ENCODE measurements at regions not wholly inside any gene's neighbourhood (a gene's known extent, or its start where the extent isn't known, plus 50 kb on each side); places are given as distances from the start of the nearest gene placed in this dataset.
A peak's percentile ranks its signal among the peaks of the same experiment; 100 is the strongest.

DNA sequence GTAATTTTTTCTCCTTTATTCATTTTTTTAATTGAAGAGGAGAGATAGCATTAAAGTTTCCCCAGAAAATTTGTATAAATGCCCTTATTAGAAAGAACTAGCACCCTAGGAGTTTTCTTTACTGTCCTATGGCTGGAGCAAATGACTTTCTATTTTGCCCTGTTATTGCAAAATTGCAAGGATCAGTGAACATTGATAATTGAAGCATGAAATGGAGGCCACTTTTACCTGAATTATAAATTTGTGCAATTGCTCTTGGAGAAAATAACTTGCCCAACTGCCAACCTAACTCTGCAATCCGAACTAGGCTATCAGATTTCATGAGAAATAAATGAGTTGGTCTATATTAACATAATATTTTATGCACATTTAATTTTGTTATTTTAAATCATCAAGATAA lies 111.9 kb downstream of the MTRR start (continued):
- TF ChIP-seq, protein P1, sequence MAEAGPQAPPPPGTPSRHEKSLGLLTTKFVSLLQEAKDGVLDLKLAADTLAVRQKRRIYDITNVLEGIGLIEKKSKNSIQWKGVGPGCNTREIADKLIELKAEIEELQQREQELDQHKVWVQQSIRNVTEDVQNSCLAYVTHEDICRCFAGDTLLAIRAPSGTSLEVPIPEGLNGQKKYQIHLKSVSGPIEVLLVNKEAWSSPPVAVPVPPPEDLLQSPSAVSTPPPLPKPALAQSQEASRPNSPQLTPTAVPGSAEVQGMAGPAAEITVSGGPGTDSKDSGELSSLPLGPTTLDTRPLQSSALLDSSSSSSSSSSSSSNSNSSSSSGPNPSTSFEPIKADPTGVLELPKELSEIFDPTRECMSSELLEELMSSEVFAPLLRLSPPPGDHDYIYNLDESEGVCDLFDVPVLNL (CRISPR knock-in tag; IDR thresholded peaks at IDR 0.05; ENCODE audit: borderline replicate concordance, low read depth), result no peak
- no peak for TF ChIP-seq RELA (CRISPR knock-in tag; IDR thresholded peaks at IDR 0.05; ENCODE audit: borderline replicate concordance)

DNA sequence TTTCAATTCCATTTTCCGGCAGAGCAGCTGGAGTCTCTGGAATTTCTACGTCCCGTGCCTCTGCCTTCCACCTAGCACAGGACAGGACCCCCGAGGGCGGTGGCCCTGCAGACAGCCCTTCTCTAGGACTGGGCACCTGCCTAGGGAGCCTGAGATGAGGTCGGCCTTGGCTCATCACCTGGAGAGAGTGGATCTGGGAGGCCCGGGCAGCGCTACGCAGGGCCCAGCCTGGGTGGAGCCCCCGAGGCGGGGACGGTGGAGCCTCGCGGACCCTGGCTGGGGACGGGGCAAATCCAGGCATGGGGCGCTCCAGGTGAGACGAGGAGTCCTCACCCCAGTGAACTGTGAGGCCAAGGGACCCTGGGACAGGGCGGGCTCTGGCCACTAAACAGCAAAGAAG lies 114.5 kb downstream of the MTRR start:
- Mint-ChIP-seq H3K27ac (no peak overlapping the region), H3K4me3 (no peak overlapping the region), H3K27me3 (ENCODE audit: low read depth) (no peaks in the 10 kb centered on the region), H3K9me3 (no peaks in the 10 kb centered on the region), H3K4me1 (peaks cover 4% of the 10 kb centered on the region), H3K36me3 (no peaks in the 10 kb centered on the region)
- ATAC-seq (peak; percentile 30), DNase-seq (ENCODE audit: low spot score) (no peak)
- TF ChIP-seq NR3C1 (CRISPR knock-in tag; conservative IDR thresholded peaks at IDR 0.05; ENCODE audit: low read depth), result no peak
- no peak for TF ChIP-seq MYBL2 (CRISPR knock-in tag; IDR thresholded peaks at IDR 0.05)
- TF ChIP-seq, protein P2, sequence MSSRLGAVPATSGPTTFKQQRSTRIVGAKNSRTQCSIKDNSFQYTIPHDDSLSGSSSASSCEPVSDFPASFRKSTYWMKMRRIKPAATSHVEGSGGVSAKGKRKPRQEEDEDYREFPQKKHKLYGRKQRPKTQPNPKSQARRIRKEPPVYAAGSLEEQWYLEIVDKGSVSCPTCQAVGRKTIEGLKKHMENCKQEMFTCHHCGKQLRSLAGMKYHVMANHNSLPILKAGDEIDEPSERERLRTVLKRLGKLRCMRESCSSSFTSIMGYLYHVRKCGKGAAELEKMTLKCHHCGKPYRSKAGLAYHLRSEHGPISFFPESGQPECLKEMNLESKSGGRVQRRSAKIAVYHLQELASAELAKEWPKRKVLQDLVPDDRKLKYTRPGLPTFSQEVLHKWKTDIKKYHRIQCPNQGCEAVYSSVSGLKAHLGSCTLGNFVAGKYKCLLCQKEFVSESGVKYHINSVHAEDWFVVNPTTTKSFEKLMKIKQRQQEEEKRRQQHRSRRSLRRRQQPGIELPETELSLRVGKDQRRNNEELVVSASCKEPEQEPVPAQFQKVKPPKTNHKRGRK (CRISPR knock-in tag; IDR thresholded peaks at IDR 0.05; ENCODE audit: borderline replicate concordance), result no peak
- no peak for TF ChIP-seq GRHL2 (CRISPR knock-in tag; IDR thresholded peaks at IDR 0.05; ENCODE audit: insufficient replicate concordance, severe bottlenecking)
- TF ChIP-seq PRDM15 (CRISPR knock-in tag; IDR thresholded peaks at IDR 0.05), result no peak
- TF ChIP-seq USF1 (CRISPR knock-in tag; IDR thresholded peaks at IDR 0.05), result no peak
- TF ChIP-seq ESRRA (CRISPR knock-in tag; IDR thresholded peaks at IDR 0.05; ENCODE audit: borderline replicate concordance), result no peak
- TF ChIP-seq, protein P3, sequence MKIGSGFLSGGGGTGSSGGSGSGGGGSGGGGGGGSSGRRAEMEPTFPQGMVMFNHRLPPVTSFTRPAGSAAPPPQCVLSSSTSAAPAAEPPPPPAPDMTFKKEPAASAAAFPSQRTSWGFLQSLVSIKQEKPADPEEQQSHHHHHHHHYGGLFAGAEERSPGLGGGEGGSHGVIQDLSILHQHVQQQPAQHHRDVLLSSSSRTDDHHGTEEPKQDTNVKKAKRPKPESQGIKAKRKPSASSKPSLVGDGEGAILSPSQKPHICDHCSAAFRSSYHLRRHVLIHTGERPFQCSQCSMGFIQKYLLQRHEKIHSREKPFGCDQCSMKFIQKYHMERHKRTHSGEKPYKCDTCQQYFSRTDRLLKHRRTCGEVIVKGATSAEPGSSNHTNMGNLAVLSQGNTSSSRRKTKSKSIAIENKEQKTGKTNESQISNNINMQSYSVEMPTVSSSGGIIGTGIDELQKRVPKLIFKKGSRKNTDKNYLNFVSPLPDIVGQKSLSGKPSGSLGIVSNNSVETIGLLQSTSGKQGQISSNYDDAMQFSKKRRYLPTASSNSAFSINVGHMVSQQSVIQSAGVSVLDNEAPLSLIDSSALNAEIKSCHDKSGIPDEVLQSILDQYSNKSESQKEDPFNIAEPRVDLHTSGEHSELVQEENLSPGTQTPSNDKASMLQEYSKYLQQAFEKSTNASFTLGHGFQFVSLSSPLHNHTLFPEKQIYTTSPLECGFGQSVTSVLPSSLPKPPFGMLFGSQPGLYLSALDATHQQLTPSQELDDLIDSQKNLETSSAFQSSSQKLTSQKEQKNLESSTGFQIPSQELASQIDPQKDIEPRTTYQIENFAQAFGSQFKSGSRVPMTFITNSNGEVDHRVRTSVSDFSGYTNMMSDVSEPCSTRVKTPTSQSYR (CRISPR knock-in tag; IDR thresholded peaks at IDR 0.05), result no peak
- no peak for TF ChIP-seq NFYB (CRISPR knock-in tag; conservative IDR thresholded peaks at IDR 0.05; ENCODE audit: low read depth)
- TF ChIP-seq E2F1 (CRISPR knock-in tag; IDR thresholded peaks at IDR 0.05), result no peak
- TF ChIP-seq, protein P4, sequence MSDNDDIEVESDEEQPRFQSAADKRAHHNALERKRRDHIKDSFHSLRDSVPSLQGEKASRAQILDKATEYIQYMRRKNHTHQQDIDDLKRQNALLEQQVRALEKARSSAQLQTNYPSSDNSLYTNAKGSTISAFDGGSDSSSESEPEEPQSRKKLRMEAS (CRISPR knock-in tag; IDR thresholded peaks at IDR 0.05), result no peak
- TF ChIP-seq TCF7 (CRISPR knock-in tag; IDR thresholded peaks at IDR 0.05; ENCODE audit: low read depth), result no peak
- no peak for TF ChIP-seq OVOL2 (CRISPR knock-in tag; IDR thresholded peaks at IDR 0.05; ENCODE audit: borderline replicate concordance)
- TF ChIP-seq EMX1 (CRISPR knock-in tag; IDR thresholded peaks at IDR 0.05), result no peak
- TF ChIP-seq NR2C2 (CRISPR knock-in tag; IDR thresholded peaks at IDR 0.05), result no peak
- ChIA-PET POLR2A (no interaction called here), CTCF (no interaction called here)
